Adrenal gland (tissue), 9 donors: ENCODE measurements at regions not wholly inside any gene's neighbourhood (a gene's known extent, or its start where the extent isn't known, plus 50 kb on each side); places are given as distances from the start of the nearest gene placed in this dataset.

Experiments used
- DNase-seq, 7 donors: peaks; one replicate each; pipeline ENCODE4 v3.0.0-alpha.2; 2019 to 2020
- H3K27ac ChIP-seq, 5 donors: fragments of 200-600 bp; sonication (generic) in 4 of 5; 1 replicate in 3 of 5; 2 replicates in 2 of 5; pipeline versions ENCODE4 v1.5.1 to v1.8.0; 2016 to 2020; ENCODE audit warnings: mild to moderate bottlenecking in 1 of 5
- H3K27me3 ChIP-seq: fragments of 200-600 bp; 2 replicates; pipeline ENCODE4 v1.8.0; 2021
- H3K36me3 ChIP-seq, 2 donors: fragments of 200-600 bp; replicated peaks in 1 of 2; 1 replicate in 1 of 2; 2 replicates in 1 of 2; pipeline versions ENCODE4 v1.5.1 to v1.8.0; 2018 to 2022
- H3K4me1 ChIP-seq, 2 donors: fragments of 200-600 bp; replicated peaks in 1 of 2; 1 replicate in 1 of 2; 2 replicates in 1 of 2; pipeline versions ENCODE4 v1.5.1 to v1.8.0; 2018 to 2021
- H3K4me3 ChIP-seq, 4 donors: fragments of 200-600 bp; sonication (generic) in 3 of 4; one replicate each; pipeline ENCODE4 v1.5.1; 2016 to 2018
- H3K9me3 ChIP-seq, 3 donors: fragments of 200-600 bp; sonication (generic) in 1 of 3; replicated peaks in 1 of 3; 1 replicate in 2 of 3; 2 replicates in 1 of 3; pipeline versions ENCODE4 v1.5.1 to v1.8.0; 2016 to 2021
- POLR2A ChIP-seq, 2 donors: fragments of 450-650 bp; IDR thresholded peaks; one replicate each; pipeline ENCODE4 v1.6.1; 2017; ENCODE audit warnings: antibody characterized with exemption in 2 of 2, mild to moderate bottlenecking in 2 of 2, moderate library complexity in 1 of 2
- WGBS, 4 donors: extraction: QIAGEN DNeasy Blood & Tissue Kit in 2 of 4; methylation state at CpG; one replicate each; pipeline versions ENCODE4 v1.1.5 to v1.1.7; 2013 to 2017; 5-methylcytosine and 5-hydroxymethylcytosine counted together
- intact Hi-C, 2 donors: fragments of 100-400 bp; cut with DNase I; formaldehyde crosslinking; loops; one replicate each; pipeline versions ENCODE4 v1.14.1 to v1.15.0; 2022 to 2023
- TF ChIP-seq, protein P1 (sequence below), 6 experiments: fragments of 450-650 bp in 4 of 6; fragments of 200-600 bp in 2 of 6; sonication (generic) in 1 of 6; IDR thresholded peaks; 1 replicate in 5 of 6; 2 replicates in 1 of 6; pipeline versions ENCODE4 v1.5.1 to v1.8.0; 2016 to 2021; ENCODE audit warnings: antibody characterized with exemption in 6 of 6, mild to moderate bottlenecking in 2 of 6, moderate library complexity in 1 of 6
- donor health status: healthy with polysubstance abuse.
- donor health status: Bipolar disorder and iron deficiency.
- donor health status: DM: yes; HTN: yes; CAD: no.
- donor health status: DM: no; HTN: no; CAD: no.
- donor health status: DM: no; HTN: no; CAD: no.

DNA sequence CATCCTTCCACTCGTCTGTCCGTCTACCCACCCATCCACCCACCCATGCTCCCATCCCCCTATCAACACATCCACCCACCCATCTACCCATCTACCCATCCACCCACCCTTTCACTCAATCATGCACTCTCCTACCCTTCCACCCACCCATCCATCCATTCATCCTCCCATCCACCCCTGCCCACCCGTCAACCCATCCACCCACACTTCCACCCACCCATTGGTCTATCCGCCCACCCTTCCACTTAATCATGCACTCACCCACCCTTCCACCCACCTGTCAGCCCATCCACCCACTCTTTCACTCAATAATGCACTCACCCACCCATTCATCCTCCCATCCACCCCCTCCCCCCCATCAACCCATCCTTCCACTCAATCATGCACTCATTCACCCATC, 250.0 kb upstream of the EEF2KMT start:
- intact Hi-C loops = no loop called here
- DNase-seq = no peak
- TF ChIP-seq POLR2A (IDR thresholded peaks at IDR 0.05) = no peak
- TF ChIP-seq, protein P1, sequence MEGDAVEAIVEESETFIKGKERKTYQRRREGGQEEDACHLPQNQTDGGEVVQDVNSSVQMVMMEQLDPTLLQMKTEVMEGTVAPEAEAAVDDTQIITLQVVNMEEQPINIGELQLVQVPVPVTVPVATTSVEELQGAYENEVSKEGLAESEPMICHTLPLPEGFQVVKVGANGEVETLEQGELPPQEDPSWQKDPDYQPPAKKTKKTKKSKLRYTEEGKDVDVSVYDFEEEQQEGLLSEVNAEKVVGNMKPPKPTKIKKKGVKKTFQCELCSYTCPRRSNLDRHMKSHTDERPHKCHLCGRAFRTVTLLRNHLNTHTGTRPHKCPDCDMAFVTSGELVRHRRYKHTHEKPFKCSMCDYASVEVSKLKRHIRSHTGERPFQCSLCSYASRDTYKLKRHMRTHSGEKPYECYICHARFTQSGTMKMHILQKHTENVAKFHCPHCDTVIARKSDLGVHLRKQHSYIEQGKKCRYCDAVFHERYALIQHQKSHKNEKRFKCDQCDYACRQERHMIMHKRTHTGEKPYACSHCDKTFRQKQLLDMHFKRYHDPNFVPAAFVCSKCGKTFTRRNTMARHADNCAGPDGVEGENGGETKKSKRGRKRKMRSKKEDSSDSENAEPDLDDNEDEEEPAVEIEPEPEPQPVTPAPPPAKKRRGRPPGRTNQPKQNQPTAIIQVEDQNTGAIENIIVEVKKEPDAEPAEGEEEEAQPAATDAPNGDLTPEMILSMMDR (IDR thresholded peaks at IDR 0.05) = no peak
- WGBS, 4 donors = 76 to 84% (median 80%) methylated on average over 4 of the region's 4 CpGs
- Histone ChIP-seq H3K27ac (no peak overlapping the region), H3K4me3 (no peak overlapping the region), H3K4me1 (no peaks in the 10 kb centered on the region), H3K27me3 (no peaks in the 10 kb centered on the region), H3K36me3 (no peaks in the 10 kb centered on the region), H3K9me3 (no peaks in the 10 kb centered on the region)

DNA sequence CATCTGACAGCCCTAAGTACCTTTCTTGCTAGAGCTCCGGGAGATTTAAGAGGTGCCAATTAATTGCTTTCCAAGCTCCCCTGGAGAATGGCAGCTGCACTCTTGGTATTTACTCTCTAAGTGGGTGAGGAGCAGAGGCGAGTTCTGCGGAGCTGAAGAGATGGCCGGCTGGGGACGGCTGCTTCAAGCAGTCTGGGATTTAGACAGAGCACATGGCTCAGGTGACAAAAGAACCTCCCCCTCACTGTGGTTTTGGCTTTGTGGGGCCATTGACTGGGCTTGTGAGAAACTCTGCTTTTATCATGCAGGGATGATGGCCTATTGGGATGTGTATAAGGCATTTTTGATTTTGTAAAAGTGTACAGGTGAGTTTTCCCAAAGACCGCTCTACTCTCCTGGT, 239.3 kb upstream of the EEF2KMT start:
- TF ChIP-seq, protein P1 (IDR thresholded peaks at IDR 0.05) = no peak
- Histone ChIP-seq H3K9me3 (no peaks in the 10 kb centered on the region), H3K36me3 (no peaks in the 10 kb centered on the region), H3K4me3 (no peak overlapping the region), H3K4me1 (no peaks in the 10 kb centered on the region), H3K27ac (no peak overlapping the region), H3K27me3 (no peaks in the 10 kb centered on the region)
- intact Hi-C loops = no loop called here
- 28 to 42% (median 36%) methylated on average over 6 of the region's 6 CpGs for WGBS, 4 donors
- DNase-seq = no peak

DNA sequence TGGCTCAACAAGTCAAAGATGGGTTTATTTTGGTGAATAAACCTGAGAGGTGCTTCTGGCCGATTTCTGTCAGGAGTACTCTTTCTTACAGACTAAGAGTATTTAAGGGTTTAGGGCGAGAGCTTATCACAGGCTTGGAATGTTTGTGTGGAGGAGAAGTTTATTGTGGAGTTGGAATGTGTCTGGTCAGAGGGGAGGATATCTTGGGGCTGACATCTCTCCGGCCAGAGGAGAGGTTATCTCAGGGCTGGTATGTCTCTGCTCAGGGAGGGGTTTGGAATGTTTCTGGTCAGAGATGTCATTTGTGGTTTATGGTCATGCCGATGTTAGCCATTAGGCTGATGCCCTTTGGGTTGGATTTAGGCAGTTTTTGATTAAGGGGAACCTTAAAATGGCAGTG, 236.4 kb upstream of the EEF2KMT start:
- Histone ChIP-seq H3K36me3 (no peaks in the 10 kb centered on the region), H3K4me1 (no peaks in the 10 kb centered on the region), H3K9me3 (no peaks in the 10 kb centered on the region), H3K4me3 (no peak overlapping the region), H3K27ac (no peak overlapping the region), H3K27me3 (no peaks in the 10 kb centered on the region)
- no peak for TF ChIP-seq POLR2A (IDR thresholded peaks at IDR 0.05)
- TF ChIP-seq, protein P1 (IDR thresholded peaks at IDR 0.05) = no peak
- DNase-seq = no peak
- intact Hi-C loops = no loop called here
- WGBS, 4 donors = 23 to 36% (median 30%) methylated on average over 4 of the region's 4 CpGs

DNA sequence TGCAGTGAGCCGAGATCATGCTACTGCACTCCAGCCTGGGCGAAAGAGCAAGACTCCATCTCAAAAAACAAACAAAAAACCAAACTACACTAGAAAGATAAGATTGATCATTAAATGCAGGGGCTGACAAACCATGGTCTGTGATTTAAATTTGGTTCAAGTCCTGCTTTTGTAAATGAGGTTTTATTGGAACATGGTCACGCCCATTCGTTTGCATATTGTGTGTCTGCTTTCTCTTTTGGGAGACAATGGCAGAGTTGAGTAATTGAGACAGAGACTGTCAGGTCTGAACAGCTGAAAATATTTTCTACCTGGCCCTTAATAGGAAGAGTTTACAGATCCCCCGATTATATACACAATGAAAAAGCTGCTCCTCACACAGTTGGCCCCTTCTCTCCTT, 235.5 kb upstream of the EEF2KMT start:
- no peak for DNase-seq
- H3K27me3 ChIP-seq = no peaks in the 10 kb centered on the region
- no peaks in the 10 kb centered on the region for H3K36me3 ChIP-seq
- H3K4me1 ChIP-seq = no peaks in the 10 kb centered on the region
- 76 to 89% (median 81%) methylated on average over 3 to 5 of the region's 5 CpGs for whole genome bisulfite sequencing, 4 donors
- intact Hi-C loops = no loop called here
- H3K4me3 ChIP-seq = no peak overlapping the region
- no peak overlapping the region for H3K27ac ChIP-seq
- TF ChIP-seq, protein P1 (IDR thresholded peaks at IDR 0.05) = no peak
- TF ChIP-seq POLR2A (IDR thresholded peaks at IDR 0.05) = no peak
- H3K9me3 ChIP-seq = no peaks in the 10 kb centered on the region
